OCI-LY7 (cell line): ENCODE measurements at regions not wholly inside any gene's neighbourhood (a gene's known extent, or its start where the extent isn't known, plus 50 kb on each side); places are given as distances from the start of the nearest gene placed in this dataset.

Source experiments
- CTCF ChIP-seq: fragments of 200-600 bp; sonication (generic); conservative IDR thresholded peaks from 2 replicates; pipeline ENCODE4 v1.5.1; 2014; ENCODE audit warnings: mild to moderate bottlenecking, antibody characterized with exemption, low read length, moderate library complexity, mixed read lengths
- EZH2phosphoT487 ChIP-seq: fragments of 200-600 bp; sonication (generic); IDR thresholded peaks from 2 replicates; pipeline ENCODE4 v1.6.1; 2018; ENCODE audit warnings: low read depth, borderline replicate concordance, mild to moderate bottlenecking, mixed run types, antibody characterized with exemption, low read length, moderate library complexity, mixed read lengths

DNA sequence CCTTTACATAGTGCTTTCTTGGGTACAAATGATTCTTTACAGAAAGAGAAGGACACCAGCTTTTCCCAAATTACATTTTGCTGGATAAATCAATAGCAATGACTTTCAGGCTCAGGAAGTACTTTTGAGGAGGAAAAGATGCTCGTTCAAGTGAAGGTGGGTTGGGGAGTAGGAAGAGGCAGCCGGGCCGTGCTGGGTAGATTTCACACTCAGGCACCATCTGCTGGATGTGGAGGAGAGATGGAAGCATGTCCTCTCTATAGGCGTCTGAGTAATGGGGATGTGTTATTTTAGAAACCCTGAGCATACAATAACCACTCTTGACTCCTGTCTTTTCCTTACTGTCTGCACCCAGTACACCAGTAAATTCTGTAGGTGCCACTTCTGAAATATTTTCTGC, 152.3 kb upstream of the LARGE1 start:
- no peak for TF ChIP-seq CTCF
- TF ChIP-seq EZH2phosphoT487 = no peak
